SW 1271 (cell line): ENCODE measurements at regions not wholly inside any gene's neighbourhood (a gene's known extent, or its start where the extent isn't known, plus 50 kb on each side); places are given as distances from the start of the nearest gene placed in this dataset.
"Not testable (repeated sequence)": the region's sequence is repeated elsewhere in the genome, so short reads cannot be mapped to it uniquely, and the experiment has no call there.

Source experiments
- DNase-seq, 2 experiments: peaks; one replicate each; lab custom pipeline; 2025; lab: John Stamatoyannopoulos, UW

GRCh38 chr10:85459906-85460305 lies 906.7 kb downstream of the GRID1 start:
- no peak for DNase-seq

- DNase-seq = no peak
Measured at GRCh38 chr10:85464336-85464735, 902.3 kb downstream of the GRID1 start.

GRCh38 chr10:85477979-85478378 lies 888.6 kb downstream of the GRID1 start:
- no peak for DNase-seq

- no peak for DNase-seq
Measured at GRCh38 chr10:85490431-85490830, 876.2 kb downstream of the GRID1 start.

GRCh38 chr10:85491652-85492051 lies 874.9 kb downstream of the GRID1 start:
- DNase-seq = no peak

GRCh38 chr10:85492684-85493083 lies 873.9 kb downstream of the GRID1 start:
- no peak for DNase-seq

GRCh38 chr10:85493703-85494102 lies 872.9 kb downstream of the GRID1 start:
- DNase-seq = no peak

- not testable (repeated sequence) for DNase-seq
Measured at GRCh38 chr10:85504641-85505040, 862.0 kb downstream of the GRID1 start.

- DNase-seq = no peak
Measured at GRCh38 chr10:85508159-85508558, 858.4 kb downstream of the GRID1 start.

- no peak for DNase-seq
Measured at GRCh38 chr10:85510682-85511081, 855.9 kb downstream of the GRID1 start.

- DNase-seq = no peak
Measured at GRCh38 chr10:85513436-85513835, 853.2 kb downstream of the GRID1 start.

- no peak for DNase-seq
Measured at GRCh38 chr10:85515316-85515715, 851.3 kb downstream of the GRID1 start.

- no peak for DNase-seq
Measured at GRCh38 chr10:85524001-85524666, 842.5 kb downstream of the GRID1 start.

- DNase-seq = no peak
Measured at GRCh38 chr10:85527616-85528317, 838.8 kb downstream of the GRID1 start.

- DNase-seq = no peak
Measured at GRCh38 chr10:85528318-85528652, 838.3 kb downstream of the GRID1 start.

- DNase-seq = no peak
Measured at GRCh38 chr10:85531706-85532105, 834.9 kb downstream of the GRID1 start.

GRCh38 chr10:85532773-85533172 lies 833.8 kb downstream of the GRID1 start:
- DNase-seq = no peak

- no peak for DNase-seq
Measured at GRCh38 chr10:85535926-85536325, 830.7 kb downstream of the GRID1 start.

- DNase-seq = no peak
Measured at GRCh38 chr10:85537561-85537960, 829.0 kb downstream of the GRID1 start.

GRCh38 chr10:85538601-85539000 lies 828.0 kb downstream of the GRID1 start:
- DNase-seq = no peak

GRCh38 chr10:85542152-85542551 lies 824.4 kb downstream of the GRID1 start:
- DNase-seq = no peak

GRCh38 chr10:85542936-85543730 lies 823.5 kb downstream of the GRID1 start:
- no peak for DNase-seq

- no peak for DNase-seq
Measured at GRCh38 chr10:85544956-85545355, 821.6 kb downstream of the GRID1 start.
